T-helper 2 cell treated with Interferon-gamma antibody and Interleukin-4, amounts not matched to agents 5 μg/mL and 100 μg/mL, for 36 hours (primary cell): ENCODE measurements at regions not wholly inside any gene's neighbourhood (a gene's known extent, or its start where the extent isn't known, plus 50 kb on each side); places are given as distances from the start of the nearest gene placed in this dataset.

ENCODE experiments used
- DNase-seq: peaks from one replicate; pipeline ENCODE4 v3.0.0; 2021; ENCODE audit warnings: low spot score
- H3K27ac Mint-ChIP-seq: one replicate; pipeline ENCODE4 v1.8.0; 2021; ENCODE audit warnings: mild to moderate bottlenecking, mixed read lengths
- H3K27me3 Mint-ChIP-seq: one replicate; pipeline ENCODE4 v1.8.0; 2021; ENCODE audit warnings: low read depth, mixed read lengths
- H3K36me3 Mint-ChIP-seq: one replicate; pipeline ENCODE4 v1.8.0; 2021; ENCODE audit warnings: low read depth, mixed read lengths
- H3K4me1 Mint-ChIP-seq: one replicate; pipeline ENCODE4 v1.8.0; 2021; ENCODE audit warnings: low read depth, mixed read lengths
- H3K4me3 Mint-ChIP-seq: one replicate; pipeline ENCODE4 v1.8.0; 2022; ENCODE audit warnings: mild to moderate bottlenecking, moderate library complexity, mixed read lengths
- H3K9me3 Mint-ChIP-seq: one replicate; pipeline ENCODE4 v1.8.0; 2021; ENCODE audit warnings: mixed read lengths

- Mint-ChIP-seq H3K4me1 (peaks cover 7% of the 10 kb centered on the region), H3K27me3 (peaks cover 5% of the 10 kb centered on the region), H3K4me3 (no peak overlapping the region), H3K9me3 (no peaks in the 10 kb centered on the region), H3K27ac (no peak overlapping the region), H3K36me3 (no peaks in the 10 kb centered on the region)
- DNase-seq = no peak
Observed at GRCh38 chr9:73020877-73021276, 68.0 kb upstream of the ALDH1A1 start.

GRCh38 chr9:73014011-73014410, 61.2 kb upstream of the ALDH1A1 start:
- DNase-seq = no peak
- no peak overlapping the region for H3K4me3 Mint-ChIP-seq
- no peaks in the 10 kb centered on the region for H3K9me3 Mint-ChIP-seq
- no peaks in the 10 kb centered on the region for H3K4me1 Mint-ChIP-seq
- no peaks in the 10 kb centered on the region for H3K36me3 Mint-ChIP-seq
- H3K27ac Mint-ChIP-seq = no peak overlapping the region
- H3K27me3 Mint-ChIP-seq = peaks cover 7% of the 10 kb centered on the region

- H3K9me3 Mint-ChIP-seq = no peaks in the 10 kb centered on the region
- no peak overlapping the region for H3K27ac Mint-ChIP-seq
- no peaks in the 10 kb centered on the region for H3K4me1 Mint-ChIP-seq
- DNase-seq = no peak
- peaks cover 11% of the 10 kb centered on the region for H3K27me3 Mint-ChIP-seq
- no peak overlapping the region for H3K4me3 Mint-ChIP-seq
- no peaks in the 10 kb centered on the region for H3K36me3 Mint-ChIP-seq
Observed at GRCh38 chr9:73011956-73012355, 59.1 kb upstream of the ALDH1A1 start.

- H3K4me1 Mint-ChIP-seq = no peaks in the 10 kb centered on the region
Observed at GRCh38 chr9:73011181-73011750, 58.4 kb upstream of the ALDH1A1 start.

GRCh38 chr9:73009649-73010288, 56.9 kb upstream of the ALDH1A1 start:
- Mint-ChIP-seq H3K9me3 (no peaks in the 10 kb centered on the region), H3K27me3 (peaks cover 11% of the 10 kb centered on the region)
- no peak for DNase-seq

More at GRCh38 chr9:73011181-73011750, 58.4 kb upstream of the ALDH1A1 start:
- no peaks in the 10 kb centered on the region for H3K9me3 Mint-ChIP-seq
- peaks cover 11% of the 10 kb centered on the region for H3K27me3 Mint-ChIP-seq
- H3K4me3 Mint-ChIP-seq = no peak overlapping the region
- no peak overlapping the region for H3K27ac Mint-ChIP-seq
- no peaks in the 10 kb centered on the region for H3K36me3 Mint-ChIP-seq
- DNase-seq = no peak

GRCh38 chr9:73007966-73008672, 55.3 kb upstream of the ALDH1A1 start:
- no peak overlapping the region for H3K4me3 Mint-ChIP-seq
- no peaks in the 10 kb centered on the region for H3K9me3 Mint-ChIP-seq
- no peaks in the 10 kb centered on the region for H3K36me3 Mint-ChIP-seq
- DNase-seq = no peak
- peaks cover 11% of the 10 kb centered on the region for H3K27me3 Mint-ChIP-seq
- H3K4me1 Mint-ChIP-seq = no peaks in the 10 kb centered on the region
- H3K27ac Mint-ChIP-seq = no peak overlapping the region

More at GRCh38 chr9:73009649-73010288, 56.9 kb upstream of the ALDH1A1 start:
- Mint-ChIP-seq H3K27ac (no peak overlapping the region), H3K36me3 (no peaks in the 10 kb centered on the region), H3K4me3 (no peak overlapping the region), H3K4me1 (no peaks in the 10 kb centered on the region)

- no peak for DNase-seq
- peaks cover 11% of the 10 kb centered on the region for H3K27me3 Mint-ChIP-seq
- H3K9me3 Mint-ChIP-seq = no peaks in the 10 kb centered on the region
- no peak overlapping the region for H3K27ac Mint-ChIP-seq
- H3K36me3 Mint-ChIP-seq = no peaks in the 10 kb centered on the region
- no peak overlapping the region for H3K4me3 Mint-ChIP-seq
- H3K4me1 Mint-ChIP-seq = no peaks in the 10 kb centered on the region
Observed at GRCh38 chr9:73006986-73007385, 54.1 kb upstream of the ALDH1A1 start.
